M059J (cell line): ENCODE measurements at regions not wholly inside any gene's neighbourhood (a gene's known extent, or its start where the extent isn't known, plus 50 kb on each side); places are given as distances from the start of the nearest gene placed in this dataset.
A peak's percentile ranks its signal among the peaks of the same experiment; 100 is the strongest.

Source experiments
- DNase-seq: peaks from one replicate; pipeline ENCODE4 v3.0.0-alpha.2; 2012; ENCODE audit warnings: low read depth

- DNase-seq: no peak
These were observed 338.3 kb upstream of the NT5C1B start for GRCh38 chr2:18927525-18928232.

GRCh38 chr2:18926631-18927524 lies 337.5 kb upstream of the NT5C1B start:
- DNase-seq: peak; percentile 80

DNA sequence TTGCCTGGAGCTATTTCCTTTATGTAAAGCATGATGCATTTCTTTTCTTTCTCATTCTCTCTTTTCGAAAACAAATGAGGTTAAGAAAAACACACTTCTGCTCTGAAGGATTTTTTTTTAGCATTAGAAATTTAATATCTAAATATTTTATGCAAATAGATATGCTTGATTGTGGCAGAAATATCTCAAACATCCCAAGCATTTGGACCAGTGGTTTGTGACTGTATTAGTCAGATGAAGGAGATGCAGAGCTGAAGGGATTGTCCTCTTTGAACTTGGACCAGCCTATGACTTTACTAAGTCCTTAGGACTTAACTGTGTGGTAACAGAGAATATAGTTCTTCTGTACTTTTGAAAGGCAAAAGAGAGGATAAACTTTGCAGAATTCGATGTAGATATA lies 335.9 kb upstream of the NT5C1B start:
- peak; percentile 84 for DNase-seq

DNA sequence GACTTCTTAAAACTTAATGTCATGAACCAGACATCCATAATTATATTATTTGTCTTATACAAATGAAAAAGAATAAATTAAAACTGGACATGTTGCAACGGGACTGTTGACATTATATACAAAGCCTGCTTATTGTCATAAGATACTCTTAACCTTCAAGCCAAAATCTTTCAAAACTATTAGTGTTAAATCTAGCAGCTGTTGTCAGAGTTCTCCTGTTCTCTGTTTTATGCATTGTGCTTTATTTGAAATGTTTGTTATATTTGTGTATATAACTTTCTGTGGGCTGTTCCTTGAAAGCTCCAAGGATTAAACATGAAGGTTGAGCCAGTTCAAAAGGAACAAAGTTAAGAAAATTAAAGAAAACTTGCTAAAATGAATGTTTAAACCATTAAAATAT lies 335.5 kb upstream of the NT5C1B start:
- DNase-seq: no peak

DNA sequence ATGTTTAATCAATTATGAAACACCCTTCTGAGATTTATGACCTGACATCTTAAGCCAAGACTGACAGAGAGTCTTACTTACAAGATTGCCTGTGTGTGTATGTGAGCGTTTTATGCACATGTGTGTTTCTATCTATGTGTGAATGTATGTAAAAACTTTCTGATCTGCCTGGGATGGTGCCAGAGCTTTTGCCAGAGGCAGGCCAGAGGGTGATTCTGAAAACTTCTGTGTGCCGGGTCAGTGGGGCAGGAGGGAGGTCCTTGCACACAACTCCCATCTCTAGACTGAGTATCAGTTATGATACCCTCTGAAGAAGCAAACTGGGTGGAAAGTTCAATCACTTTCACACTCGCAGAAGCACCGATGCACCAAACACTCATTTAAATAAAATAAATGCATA lies 335.0 kb upstream of the NT5C1B start:
- no peak for DNase-seq

DNA sequence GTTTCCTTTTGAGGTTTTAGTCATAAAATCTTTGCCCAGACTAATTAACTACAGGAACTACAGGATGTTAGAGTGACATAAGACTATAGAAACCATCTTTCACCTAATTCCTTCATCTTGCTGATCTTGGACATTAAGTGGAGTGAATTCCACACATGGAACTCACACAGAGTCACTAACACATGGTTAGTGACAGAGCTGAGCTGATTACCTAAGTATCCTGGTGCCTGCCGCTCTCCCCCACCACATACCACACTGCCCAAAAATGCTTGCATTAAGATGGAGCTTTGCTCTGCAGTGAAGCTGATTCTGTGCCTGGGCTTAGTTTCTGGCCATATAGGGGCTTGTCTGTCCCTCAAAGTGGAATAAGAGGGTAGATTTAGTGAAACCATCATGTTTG lies 332.9 kb upstream of the NT5C1B start:
- peak; percentile 7 for DNase-seq

- no peak for DNase-seq
These were observed 328.9 kb upstream of the NT5C1B start for GRCh38 chr2:18918280-18918679.

DNA sequence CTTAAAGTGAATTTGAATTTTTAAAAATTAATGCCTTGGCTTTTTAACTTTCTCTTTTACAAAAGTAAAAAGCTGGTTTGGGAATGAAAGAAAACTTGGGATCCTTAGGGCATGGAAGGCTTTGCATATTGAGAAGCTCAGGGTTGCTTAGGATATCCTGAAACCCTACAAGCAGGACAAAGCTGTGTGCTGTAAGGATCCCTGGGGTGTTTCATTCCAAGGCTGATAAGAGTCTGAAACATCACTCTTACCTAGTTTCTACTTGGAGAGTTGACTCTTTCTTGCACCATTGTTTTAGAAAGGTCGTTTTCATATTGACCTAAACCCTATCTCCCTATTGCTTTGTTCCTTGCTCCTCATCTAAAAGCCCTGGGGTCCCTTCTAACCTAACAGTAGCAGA lies 325.9 kb upstream of the NT5C1B start:
- no peak for DNase-seq

DNA sequence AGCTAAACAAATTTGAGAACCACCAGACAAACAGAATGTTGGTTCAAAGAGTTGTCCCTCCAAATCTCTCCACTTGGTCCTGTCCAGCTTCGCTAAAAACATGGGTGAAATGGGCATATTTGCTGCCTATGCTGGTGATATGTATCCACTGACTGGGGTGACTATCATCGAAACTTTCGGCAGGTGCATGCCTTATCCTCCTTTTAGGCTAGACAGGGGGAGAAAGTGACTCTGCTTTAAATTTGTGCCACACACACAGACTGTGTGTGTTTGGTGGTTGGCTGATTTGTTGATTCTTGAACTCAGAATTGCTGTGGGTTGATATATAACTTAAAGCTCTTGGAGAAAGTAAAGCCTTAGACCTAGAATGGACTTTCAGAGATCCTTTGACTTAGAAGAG lies 324.1 kb upstream of the NT5C1B start:
- DNase-seq: no peak

GRCh38 chr2:18912225-18912888 lies 323.0 kb upstream of the NT5C1B start:
- no peak for DNase-seq

DNA sequence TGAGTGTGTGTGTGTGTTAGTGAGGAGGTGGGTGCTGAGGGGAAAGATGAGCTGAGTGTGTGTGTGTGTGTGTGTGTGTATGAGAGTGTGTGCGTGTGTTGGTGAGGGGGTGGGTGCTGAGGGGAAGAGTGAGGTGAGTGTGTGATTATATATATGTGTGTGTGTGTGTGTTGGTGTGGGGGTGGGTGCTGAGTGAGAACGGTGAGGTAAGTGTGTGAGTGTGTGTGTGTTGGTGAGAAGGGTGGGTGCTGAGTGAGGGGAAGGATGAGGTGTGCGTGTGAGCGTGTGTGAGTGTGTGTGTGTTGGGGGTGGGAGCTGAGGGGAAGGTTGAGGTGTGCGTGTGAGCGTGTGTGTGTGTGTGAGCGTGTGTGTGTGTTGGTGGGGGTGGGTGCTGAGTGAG lies 322.0 kb upstream of the NT5C1B start:
- no peak for DNase-seq

GRCh38 chr2:18910843-18911242 lies 321.5 kb upstream of the NT5C1B start:
- peak; percentile 78 for DNase-seq

GRCh38 chr2:18907937-18908336 lies 318.6 kb upstream of the NT5C1B start:
- DNase-seq: no peak

DNA sequence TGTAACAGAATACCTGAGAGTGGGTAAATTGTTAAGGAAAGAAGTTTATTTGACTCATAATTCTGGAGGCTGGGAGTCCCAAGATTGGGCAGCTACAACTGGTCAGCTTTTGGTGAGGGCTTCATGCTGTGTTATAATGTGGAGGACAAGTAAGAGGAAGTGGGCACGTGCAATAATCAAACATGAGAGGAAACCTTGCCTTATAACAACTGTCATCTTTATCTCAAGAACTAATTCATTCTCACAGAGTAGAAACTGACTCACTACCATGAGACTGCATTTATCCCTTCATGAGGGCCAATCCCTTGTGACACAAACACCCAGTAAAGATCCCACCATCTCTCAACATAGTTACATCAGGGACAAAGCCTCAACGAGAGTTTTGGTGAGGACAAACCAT lies 318.1 kb upstream of the NT5C1B start:
- no peak for DNase-seq

- DNase-seq: peak; percentile 44
These were observed 314.4 kb upstream of the NT5C1B start for GRCh38 chr2:18903750-18904149.

- no peak for DNase-seq
These were observed 311.9 kb upstream of the NT5C1B start for GRCh38 chr2:18901242-18901641.

GRCh38 chr2:18900691-18901141 lies 311.3 kb upstream of the NT5C1B start:
- DNase-seq: peak; percentile 6

GRCh38 chr2:18899725-18900124 lies 310.4 kb upstream of the NT5C1B start:
- peak; percentile 26 for DNase-seq

GRCh38 chr2:18898271-18898670 lies 308.9 kb upstream of the NT5C1B start:
- no peak for DNase-seq

- DNase-seq: no peak
These were observed 306.9 kb upstream of the NT5C1B start for GRCh38 chr2:18896125-18896764.

DNA sequence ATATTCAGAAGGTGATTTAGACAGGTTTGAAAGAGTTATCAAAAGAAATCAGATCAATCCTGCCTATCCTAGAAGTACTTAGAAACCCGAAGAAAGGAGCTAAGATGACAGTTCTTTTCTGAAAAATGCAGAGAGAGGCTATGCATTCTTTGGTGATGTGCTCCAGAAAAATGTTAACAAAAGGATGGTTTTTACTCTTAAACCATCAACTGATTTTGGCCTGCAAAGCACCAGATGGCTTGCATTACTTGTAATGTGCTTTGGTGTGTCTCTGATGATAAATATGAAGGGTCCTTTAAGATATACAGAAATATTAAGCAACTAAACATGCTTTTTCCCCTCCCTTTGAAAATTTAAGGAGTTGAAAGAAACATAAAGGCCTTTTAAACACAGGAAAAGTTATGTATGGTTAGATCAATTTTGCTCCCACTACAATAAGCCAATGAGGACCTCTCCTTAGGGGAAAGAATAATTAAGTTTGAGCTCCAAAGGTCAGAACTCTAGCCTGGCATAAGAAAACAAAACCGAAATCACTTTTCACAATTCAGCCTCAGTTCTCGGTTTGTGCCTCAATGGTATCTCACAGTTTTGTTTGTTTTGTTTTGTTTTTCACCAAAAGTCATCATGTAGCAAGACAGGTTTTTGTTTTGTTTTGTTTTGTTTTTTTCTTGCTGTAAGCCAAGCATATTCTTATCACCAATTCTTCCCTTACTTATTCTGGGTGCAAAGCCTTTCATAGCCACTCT lies 302.4 kb upstream of the NT5C1B start:
- DNase-seq: no peak
